Activated CD4-positive, alpha-beta T cell treated with anti-CD3 and anti-CD28 coated beads, Interleukin-10, Interleukin-2, amounts not matched to agents 100 ng/mL and 50 ng/mL, durations not matched to agents 16 hours and 8 hours (primary cell): ENCODE measurements at regions not wholly inside any gene's neighbourhood (a gene's known extent, or its start where the extent isn't known, plus 50 kb on each side); places are given as distances from the start of the nearest gene placed in this dataset.

ENCODE experiments used
- DNase-seq: peaks from one replicate; pipeline ENCODE4 v3.0.0-alpha.2; 2020

- DNase-seq, result no peak
These were observed 342.2 kb upstream of the PKDCC start for GRCh38 chr2:41705634-41706033.

- DNase-seq, result no peak
These were observed 341.5 kb upstream of the PKDCC start for GRCh38 chr2:41706286-41706685.

DNA sequence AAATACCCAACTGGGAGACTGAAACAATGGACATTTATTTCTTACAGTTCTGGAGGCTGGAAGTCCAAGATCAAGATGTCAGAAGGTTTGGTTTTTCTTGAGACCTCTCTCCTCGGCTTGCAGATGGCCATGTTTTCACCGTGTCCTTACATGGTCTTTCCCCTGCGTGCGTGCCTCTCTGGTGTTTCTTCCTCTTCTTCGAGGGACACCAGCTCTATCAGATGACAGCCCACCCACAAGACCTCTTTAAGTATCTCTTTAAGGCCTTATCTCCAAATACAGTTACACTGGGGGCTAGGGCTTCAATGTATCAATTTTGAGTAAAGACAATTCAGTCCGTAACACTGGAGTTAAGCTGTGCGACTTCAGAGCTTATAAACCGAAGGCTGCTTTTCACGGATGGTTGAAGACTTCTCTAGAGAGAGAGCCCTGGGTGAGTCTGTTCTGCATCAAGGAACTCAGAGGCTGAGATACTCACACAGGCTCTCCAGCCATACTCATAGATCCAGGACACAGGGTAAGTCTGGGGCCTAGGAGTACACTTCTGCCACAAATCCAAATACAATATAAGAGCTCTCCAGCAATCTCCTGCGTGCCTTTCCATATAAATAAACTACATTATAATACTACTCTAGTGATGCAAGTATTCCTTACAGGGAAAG lies 339.9 kb upstream of the PKDCC start:
- no peak for DNase-seq

GRCh38 chr2:41709702-41710599 lies 337.9 kb upstream of the PKDCC start:
- DNase-seq, result no peak

GRCh38 chr2:41710944-41711343 lies 336.9 kb upstream of the PKDCC start:
- no peak for DNase-seq

GRCh38 chr2:41711736-41712135 lies 336.1 kb upstream of the PKDCC start:
- no peak for DNase-seq

- DNase-seq, result no peak
These were observed 331.3 kb upstream of the PKDCC start for GRCh38 chr2:41716497-41716896.

GRCh38 chr2:41717839-41718238 lies 330.0 kb upstream of the PKDCC start:
- no peak for DNase-seq

GRCh38 chr2:41718705-41719104 lies 329.1 kb upstream of the PKDCC start:
- no peak for DNase-seq

DNA sequence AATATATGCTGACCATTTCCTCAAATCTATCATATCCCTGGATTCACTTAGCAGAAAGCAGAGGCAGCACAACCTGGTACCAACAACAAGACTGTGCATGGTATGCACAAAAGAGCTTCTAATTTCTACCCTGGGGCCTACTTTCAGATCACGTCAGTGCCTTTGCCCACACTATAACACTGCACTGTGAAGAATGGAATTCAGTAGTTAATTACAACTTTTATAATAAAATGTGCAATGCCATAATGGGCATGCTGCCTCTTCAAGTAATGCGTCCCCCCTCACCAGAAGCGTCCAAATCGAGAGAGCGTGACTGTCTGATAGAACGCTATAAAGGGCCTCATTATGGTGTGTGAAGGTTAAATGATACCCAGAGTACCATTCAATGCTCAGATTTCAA lies 328.1 kb upstream of the PKDCC start:
- DNase-seq, result no peak

DNA sequence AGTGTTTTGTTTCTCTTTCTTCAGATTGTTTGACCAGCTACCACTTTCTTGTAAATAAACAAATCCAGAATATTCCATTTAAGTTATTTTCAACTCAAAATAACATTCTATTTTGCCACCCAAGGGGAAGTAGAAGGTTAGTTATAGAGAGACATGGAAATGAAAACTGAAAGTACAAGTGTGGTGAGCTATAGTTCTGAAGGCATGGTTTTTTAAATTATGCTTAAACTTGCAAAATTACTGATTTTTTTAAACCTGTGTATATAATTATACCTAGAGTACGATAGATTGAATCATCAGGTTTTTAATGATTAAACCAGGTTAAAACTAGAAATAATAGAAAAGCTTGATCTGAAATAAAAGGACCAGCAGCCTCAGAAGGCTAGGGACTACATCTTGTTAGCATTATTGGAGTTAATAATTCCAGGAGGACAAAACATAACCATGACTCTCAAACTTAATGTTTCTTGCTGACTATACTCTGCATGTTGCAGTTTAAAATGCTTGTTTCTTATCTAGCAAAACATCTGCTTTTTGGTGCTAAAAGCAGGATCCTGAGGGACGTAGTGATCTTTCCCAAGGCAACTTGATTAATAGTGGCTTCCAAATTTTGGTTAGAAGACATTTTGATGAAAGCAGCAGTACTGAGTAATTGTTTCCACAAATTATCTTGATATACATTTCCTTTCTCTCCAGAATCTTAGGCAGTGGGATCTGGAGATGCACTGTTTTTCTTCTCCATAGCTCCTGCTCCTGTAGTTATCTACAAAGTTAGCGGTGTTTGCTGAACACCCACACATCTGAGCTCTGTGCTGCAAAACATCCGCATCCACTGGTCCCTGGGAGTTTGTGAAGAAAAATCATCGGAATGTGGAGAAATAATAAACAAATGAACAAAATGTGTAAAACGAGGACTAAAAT lies 327.2 kb upstream of the PKDCC start:
- DNase-seq, result no peak

DNA sequence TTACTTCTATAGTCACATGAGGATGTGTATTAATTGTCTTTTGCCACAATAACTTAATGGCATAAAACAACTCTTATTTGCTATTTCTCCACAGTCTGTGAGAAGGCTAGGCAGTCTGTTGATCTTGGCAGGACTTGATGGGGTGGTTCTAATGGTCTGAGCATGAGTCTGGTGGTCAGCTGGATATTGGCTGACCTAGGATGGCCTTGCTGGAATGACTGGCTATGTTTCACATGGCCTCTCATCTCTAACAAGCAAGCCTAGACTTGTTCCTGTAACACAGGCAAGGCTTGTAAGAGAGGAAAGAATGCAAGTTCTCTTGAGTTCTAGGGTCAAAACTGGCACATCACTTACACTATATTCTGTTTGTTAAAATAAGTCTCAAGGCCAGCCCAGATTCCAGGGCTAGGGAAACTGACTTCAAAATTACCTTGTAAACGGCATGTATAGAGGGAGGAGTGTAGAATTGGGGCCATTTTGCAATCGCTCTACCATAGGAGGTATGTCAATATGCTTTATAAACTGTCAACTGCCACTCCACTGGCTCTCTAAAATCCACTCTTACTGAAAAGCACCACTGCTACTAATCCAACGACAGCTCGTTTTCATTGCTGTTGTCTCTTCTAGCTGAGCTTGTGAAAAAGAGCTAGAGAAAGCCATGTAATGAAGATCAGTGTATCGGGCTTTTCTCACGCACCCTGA lies 325.0 kb upstream of the PKDCC start:
- no peak for DNase-seq

DNA sequence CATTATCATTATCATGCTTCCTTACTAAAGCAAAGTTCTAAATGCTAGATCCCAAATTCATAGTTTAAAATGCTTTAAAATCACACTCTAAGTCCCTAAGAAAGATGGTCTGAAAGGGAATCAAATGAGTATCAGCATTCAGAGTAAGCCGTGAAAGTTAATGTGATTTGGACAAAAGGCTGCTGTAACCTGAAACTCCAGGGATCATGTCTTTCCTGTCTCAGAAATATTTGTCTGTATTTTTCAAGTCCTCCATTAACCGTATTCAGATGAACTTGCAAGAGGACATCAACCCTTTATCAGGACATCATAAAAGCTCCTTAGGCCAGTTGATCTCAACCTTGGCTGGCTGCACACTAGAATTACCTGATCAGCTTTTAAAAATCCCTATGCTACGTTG lies 324.3 kb upstream of the PKDCC start:
- no peak for DNase-seq

DNA sequence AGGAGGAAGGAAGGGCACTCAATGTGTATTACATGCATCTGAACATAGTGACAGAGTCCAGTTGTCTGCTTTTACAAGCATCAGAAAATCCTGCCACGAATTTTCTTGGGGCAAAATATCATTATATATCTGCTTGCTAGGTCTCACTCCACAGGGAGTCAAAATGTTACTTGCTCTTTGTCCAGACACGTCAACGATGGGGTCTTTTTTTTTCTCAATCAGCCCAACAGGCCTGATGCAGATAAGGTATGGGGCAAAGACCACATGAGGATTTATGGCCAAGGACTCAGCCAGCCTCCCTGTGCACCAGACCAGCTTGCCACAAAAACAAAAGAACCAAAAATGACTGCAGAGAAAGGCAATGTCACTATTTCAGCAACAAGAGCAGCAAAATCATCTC lies 323.4 kb upstream of the PKDCC start:
- DNase-seq, result no peak

DNA sequence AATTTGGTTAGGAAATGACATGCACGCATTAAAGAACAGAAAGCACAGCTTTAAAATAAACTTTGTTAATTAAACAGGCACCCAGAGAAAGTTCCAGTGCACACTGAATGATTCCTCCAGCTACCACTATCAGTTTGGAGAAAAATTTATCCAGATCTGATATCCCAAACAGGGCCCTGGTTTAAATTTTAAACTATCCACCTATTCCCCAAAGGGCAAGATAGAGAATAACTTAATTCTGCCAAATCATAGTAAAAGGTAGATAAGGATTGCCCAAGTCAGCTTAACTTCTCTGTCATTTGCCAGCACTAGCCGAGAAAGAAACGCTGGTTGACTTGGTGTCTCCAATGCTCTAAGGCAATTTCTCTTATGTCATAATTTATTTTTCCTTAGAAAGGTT lies 321.9 kb upstream of the PKDCC start:
- no peak for DNase-seq

DNA sequence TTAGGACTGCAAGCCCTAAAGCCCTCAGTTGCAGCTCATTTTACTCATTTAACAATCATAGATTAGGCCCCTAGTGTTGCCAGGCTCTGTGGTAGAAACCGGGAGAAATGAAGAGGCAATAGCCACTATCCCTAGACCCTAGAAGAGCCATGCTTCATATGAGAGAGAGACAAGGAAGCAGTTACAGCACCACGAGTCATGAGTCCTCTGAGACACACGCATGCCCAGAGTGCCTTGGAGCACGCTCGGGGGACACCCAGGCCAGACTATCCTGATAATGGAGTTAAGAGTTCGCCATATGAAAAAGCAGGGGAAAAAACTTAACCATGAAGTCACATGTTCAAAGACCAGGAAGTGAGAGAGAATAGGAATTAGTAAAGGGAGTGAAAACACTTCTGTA lies 321.5 kb upstream of the PKDCC start:
- DNase-seq, result no peak

- no peak for DNase-seq
These were observed 320.7 kb upstream of the PKDCC start for GRCh38 chr2:41727152-41727551.

DNA sequence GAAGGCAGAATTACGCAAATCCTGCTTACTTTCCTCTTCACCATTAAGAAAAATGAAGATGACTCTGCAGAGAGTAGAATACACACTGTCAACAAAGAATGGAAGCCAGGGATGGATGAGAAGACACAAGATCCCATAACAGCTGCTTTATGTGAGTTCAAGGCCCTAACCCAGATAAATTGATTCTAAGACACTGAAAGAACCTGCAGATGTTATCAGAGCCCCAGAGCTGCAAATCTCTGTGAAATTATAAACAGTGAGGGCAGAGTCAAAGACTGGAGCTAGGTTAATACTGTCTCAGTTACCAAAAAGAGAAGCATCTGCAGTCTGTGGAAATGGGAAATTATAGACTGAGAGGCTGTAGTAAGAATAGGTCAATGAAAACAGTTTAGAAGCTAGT lies 320.1 kb upstream of the PKDCC start:
- DNase-seq, result no peak

DNA sequence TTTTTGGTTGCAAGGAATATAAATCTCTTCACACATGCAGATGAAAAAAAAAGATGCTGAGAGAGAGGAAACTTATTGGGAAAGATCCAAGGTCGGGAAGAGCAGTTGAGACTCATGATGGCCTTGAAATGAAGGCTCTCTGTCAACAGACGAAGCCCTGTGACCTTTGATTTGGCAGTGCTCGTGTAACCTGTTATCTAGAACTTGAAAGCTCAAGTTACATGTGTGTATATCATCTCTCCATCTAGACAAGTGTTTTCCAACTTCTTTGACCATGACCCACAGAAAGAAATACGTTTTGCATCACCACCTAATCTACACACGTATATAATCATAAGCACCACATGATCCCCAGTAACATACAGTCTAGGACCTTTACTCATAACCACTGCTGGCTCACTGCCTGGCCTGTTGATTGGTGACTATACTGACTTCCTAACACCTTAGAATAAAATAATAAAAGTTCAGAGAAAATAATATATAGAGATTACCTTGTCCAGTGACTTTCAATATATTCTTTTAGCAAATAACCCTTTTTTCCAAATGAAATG lies 319.0 kb upstream of the PKDCC start:
- no peak for DNase-seq

DNA sequence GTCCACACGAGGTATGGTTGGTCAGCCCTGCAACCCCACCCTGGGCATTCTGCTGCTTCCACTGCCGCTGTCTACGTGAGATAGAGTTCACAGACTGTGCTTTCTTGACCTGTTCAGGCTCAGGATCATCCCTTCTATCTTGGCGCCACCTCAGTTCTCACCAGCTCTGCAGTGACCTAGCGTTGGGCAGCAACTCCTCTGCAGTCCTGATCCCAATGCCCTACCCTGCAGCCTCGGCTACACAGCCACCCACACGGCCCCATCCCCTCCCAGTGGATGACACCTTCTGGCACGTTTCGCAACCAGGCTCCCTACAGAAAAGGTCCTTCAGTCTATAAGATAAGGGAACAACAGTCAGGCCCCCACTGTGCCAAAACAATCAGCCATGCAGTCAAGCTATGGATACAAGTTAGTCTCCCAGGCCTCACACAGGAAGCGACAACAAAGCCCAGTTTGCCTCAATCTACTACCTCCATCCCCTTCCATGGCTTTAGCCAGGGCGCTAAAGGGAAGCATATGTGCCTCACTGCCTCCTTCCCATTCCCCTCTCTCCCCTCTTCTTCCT lies 317.9 kb upstream of the PKDCC start:
- no peak for DNase-seq

GRCh38 chr2:41735006-41735405 lies 312.8 kb upstream of the PKDCC start:
- no peak for DNase-seq

GRCh38 chr2:41735476-41735875 lies 312.3 kb upstream of the PKDCC start:
- no peak for DNase-seq
